Stomach (tissue), 4 donors: ENCODE measurements at regions not wholly inside any gene's neighbourhood (a gene's known extent, or its start where the extent isn't known, plus 50 kb on each side); places are given as distances from the start of the nearest gene placed in this dataset.

ENCODE experiments used
- CTCF ChIP-seq, 7 experiments: fragments of 450-650 bp in 4 of 7; fragments of 200-600 bp in 3 of 7; sonication (generic) in 3 of 7; IDR thresholded peaks; one replicate each; pipeline ENCODE4 v1.5.1; 2016 to 2019; ENCODE audit warnings: antibody characterized with exemption in 7 of 7, control low read depth in 2 of 7, mild to moderate bottlenecking in 1 of 7
- EP300 ChIP-seq: sonication (generic); formaldehyde crosslinking; IDR thresholded peaks from one replicate; pipeline ENCODE4 v1.6.1; 2017; ENCODE audit warnings: antibody characterized with exemption
- POLR2A ChIP-seq, 4 donors: fragments of 450-650 bp; IDR thresholded peaks; one replicate each; pipeline ENCODE4 v1.6.1; 2016; ENCODE audit warnings: antibody characterized with exemption in 4 of 4, control low read depth in 2 of 4, mild to moderate bottlenecking in 1 of 4, moderate library complexity in 1 of 4
- POLR2AphosphoS5 ChIP-seq, 3 donors: sonication (generic); formaldehyde crosslinking; IDR thresholded peaks; one replicate each; pipeline ENCODE4 v1.6.1; 2016; ENCODE audit warnings: antibody characterized with exemption in 3 of 3

DNA sequence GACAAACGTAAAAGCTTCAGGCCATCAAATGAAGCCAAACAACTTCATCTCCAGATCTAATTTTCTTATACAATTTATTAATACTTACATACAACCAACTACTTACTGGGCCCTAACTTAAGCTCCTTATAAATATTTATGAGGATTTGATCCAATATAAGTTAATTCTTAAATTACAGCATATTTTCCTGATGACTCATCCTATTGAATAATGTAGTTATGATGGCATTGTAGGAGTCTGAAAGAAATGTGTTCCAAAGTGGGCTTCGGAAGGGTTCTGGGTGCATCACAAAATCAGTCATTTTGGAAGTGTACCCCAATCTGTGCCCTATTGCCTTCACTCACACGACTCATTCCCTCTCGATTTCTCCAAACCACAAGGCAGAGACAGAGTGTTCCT, 455.1 kb upstream of the CTSO start:
- TF ChIP-seq EP300, result no peak
- TF ChIP-seq CTCF (IDR thresholded peaks at IDR 0.05), result no peak
- no peak for TF ChIP-seq POLR2A (IDR thresholded peaks at IDR 0.05)
- TF ChIP-seq POLR2AphosphoS5 (IDR thresholded peaks at IDR 0.05), result no peak
